GM12865 (cell line): ENCODE measurements at regions not wholly inside any gene's neighbourhood (a gene's known extent, or its start where the extent isn't known, plus 50 kb on each side); places are given as distances from the start of the nearest gene placed in this dataset.

ENCODE experiments used
- DNase-seq: peaks from one replicate; pipeline ENCODE4 v3.0.0; 2010; ENCODE audit warnings: low read depth
- H3K4me3 ChIP-seq: 2 replicates; pipeline ENCODE4 v1.5.1; 2011; ENCODE audit warnings: mild to moderate bottlenecking, low read depth, low read length, control low read depth
- TF ChIP-seq, protein P1 (sequence below): IDR thresholded peaks from 2 replicates; pipeline ENCODE4 v1.5.1; 2011; ENCODE audit warnings: low read length, control low read depth, low read depth, inconsistent platforms; ENCODE audit not compliant: insufficient read depth; ENCODE audit errors: missing control alignments

DNA sequence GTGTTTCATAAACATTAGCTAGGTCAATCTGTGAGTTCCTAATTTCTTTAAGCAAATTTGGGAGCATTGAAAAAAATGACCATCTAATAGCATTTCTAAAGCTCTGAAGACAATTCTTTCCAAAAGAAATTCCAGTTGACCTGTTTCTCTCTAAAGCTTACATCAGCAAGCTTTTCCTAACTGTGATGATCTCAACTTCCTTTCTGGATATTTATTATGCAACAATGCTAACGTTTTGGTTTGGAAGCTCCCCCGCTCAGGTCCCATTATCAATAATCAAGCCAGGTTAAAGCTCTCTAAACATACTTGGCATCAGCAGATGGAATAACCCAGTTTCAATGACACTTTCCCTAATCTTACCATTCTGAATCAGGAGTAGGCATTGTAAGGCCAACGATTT lies 196.3 kb upstream of the TANK start:
- DNase-seq, result no peak
- H3K4me3 ChIP-seq, result no peak overlapping the region
- TF ChIP-seq, protein P1, sequence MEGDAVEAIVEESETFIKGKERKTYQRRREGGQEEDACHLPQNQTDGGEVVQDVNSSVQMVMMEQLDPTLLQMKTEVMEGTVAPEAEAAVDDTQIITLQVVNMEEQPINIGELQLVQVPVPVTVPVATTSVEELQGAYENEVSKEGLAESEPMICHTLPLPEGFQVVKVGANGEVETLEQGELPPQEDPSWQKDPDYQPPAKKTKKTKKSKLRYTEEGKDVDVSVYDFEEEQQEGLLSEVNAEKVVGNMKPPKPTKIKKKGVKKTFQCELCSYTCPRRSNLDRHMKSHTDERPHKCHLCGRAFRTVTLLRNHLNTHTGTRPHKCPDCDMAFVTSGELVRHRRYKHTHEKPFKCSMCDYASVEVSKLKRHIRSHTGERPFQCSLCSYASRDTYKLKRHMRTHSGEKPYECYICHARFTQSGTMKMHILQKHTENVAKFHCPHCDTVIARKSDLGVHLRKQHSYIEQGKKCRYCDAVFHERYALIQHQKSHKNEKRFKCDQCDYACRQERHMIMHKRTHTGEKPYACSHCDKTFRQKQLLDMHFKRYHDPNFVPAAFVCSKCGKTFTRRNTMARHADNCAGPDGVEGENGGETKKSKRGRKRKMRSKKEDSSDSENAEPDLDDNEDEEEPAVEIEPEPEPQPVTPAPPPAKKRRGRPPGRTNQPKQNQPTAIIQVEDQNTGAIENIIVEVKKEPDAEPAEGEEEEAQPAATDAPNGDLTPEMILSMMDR, result no peak

DNA sequence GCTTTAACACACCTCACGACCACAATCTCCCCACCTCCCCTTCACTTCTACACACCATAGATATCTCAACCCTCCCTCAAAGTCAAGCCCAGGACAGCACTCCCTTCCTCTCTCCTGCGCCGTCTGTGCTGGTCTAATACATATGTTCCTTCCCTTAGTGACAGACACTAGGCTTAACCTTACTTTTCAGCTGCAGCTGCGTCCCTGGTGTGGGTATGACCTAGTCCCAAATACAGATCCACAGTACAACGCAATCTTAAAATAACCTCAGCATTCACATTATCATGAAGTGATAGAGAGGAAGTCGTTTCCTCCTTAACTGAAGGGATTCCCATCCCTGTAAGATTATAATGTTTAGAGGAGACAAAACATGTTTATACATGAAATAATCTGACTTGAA lies 192.7 kb upstream of the TANK start:
- H3K4me3 ChIP-seq, result no peak overlapping the region
- TF ChIP-seq, protein P1, result no peak
- DNase-seq, result no peak

DNA sequence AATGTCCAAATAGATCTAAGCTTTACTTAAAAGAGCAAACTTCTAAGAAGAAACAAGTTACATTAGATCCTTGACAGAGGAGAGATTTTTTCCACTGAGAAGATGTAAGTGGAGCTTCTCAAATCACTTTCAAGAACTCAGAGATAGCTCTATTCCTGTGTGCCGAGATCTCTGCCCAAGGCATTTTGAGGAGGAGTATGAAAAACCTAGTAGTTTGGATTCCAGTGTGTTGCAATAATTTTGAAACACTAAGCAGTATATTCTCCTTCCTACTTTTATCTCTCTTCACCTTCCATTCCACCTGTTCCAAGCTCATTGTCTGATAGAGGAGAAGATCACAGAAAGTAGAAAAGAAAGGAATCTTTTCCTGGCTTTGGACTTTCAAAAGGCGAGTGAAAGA lies 192.0 kb upstream of the TANK start:
- DNase-seq, result no peak
- TF ChIP-seq, protein P1, result no peak
- H3K4me3 ChIP-seq, result no peak overlapping the region

DNA sequence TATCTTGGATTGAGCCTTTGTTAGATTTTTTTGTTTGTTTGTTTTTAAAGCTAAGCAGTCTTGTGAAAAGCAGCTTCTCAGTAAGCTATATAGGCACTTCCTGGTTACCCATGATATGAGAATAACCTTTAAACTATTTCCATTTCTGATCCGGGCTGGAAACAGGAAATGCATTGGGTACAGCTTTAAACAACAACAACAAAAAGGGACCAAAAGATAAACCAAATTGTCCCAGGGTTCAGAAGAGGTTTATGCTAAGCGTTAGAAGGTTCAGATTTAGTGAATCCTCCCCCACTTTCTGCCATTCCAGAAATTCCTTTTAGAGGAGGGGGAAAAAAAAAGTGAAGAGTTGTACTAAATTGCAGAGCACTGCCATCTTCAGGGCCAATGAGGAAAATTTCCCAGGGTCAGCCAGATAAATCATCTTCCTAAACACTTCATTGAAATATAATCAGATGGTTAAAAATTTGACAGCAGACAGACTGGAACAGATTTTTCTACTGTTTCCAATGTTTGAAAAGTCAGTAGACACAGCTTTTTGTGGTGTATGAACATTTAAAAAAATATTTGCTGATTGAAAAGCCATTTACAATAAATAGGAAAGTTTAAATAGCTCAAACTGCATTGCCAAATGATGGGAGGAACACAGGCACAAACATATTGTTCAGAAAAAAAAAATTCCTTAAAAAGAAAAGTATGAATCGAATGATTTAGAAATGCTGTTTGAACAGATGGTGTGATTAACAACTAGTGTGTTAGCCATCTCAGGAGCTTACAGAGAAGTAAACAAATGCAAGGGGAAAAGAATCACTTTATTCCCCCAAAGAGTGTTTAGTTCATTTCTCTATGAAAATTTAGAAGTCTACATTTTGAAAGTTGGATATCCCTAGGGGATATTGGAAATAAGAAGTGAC lies 189.9 kb upstream of the TANK start:
- DNase-seq, result peak; percentile 15
- no peak overlapping the region for H3K4me3 ChIP-seq
- TF ChIP-seq, protein P1, result peak; percentile 34

DNA sequence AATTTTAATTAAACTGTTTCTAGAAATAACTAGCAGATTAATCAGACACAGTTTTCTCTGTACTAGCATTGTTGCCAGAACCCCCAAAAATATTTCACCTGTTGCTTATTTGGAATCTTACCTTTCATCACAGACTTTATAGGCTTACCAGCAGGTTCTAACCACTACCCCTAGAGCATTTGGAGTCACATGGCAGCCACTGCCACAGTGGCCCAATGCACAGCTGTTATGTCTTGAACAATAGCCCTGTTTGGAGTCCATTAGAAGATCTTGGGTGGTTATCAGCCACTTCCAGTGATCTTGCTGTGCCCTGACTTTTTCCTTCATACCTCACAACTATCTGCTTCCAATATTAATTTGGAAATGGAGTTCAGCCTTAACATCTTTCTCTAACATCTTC lies 186.2 kb upstream of the TANK start:
- no peak overlapping the region for H3K4me3 ChIP-seq
- TF ChIP-seq, protein P1, result no peak
- no peak for DNase-seq

DNA sequence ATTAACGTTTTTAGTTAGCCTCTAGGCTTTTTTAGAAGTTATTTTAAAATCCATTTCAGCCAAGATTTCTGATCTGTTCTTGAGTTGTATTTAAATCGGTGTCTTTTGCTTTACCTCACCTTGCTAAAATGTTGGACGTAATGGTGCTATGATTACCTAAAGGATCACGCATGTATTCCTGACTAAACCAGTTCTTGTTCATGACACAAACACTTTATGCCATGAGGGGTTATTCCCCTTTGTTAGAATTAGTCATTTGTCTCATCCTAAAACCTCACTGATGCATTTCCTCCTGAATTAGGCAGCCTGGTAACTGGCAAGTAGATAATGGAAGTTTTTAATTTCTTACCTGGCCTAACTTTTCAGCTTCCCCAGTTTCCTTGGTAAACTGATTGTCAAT lies 185.4 kb upstream of the TANK start:
- TF ChIP-seq, protein P1, result no peak
- H3K4me3 ChIP-seq, result no peak overlapping the region
- DNase-seq, result no peak

DNA sequence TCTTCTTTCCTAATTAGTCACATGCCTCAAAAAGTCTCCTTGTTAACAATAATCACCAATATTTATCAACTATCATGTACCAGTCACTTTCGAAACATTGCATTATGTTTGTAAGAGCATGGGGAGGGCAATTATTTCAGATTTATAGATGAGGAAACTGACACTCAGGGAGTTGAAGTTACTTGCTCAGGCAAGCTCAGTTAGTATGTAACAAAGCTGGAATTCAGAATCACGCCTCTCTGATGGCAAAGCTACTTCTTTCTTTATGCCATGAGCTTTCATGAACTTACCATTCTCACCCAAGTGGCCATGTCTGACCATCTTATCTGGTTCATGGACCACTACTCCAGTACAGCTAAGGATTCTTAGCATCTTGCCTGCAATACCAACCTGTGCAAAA lies 183.4 kb upstream of the TANK start:
- TF ChIP-seq, protein P1, result no peak
- no peak overlapping the region for H3K4me3 ChIP-seq
- DNase-seq, result no peak
